Tibial nerve (tissue), 3 donors: ENCODE measurements at regions not wholly inside any gene's neighbourhood (a gene's known extent, or its start where the extent isn't known, plus 50 kb on each side); places are given as distances from the start of the nearest gene placed in this dataset.

Experiments used
- POLR2A ChIP-seq, 2 donors: fragments of 450-650 bp; IDR thresholded peaks; one replicate each; pipeline ENCODE4 v1.6.1; 2017; ENCODE audit warnings: antibody characterized with exemption in 2 of 2, mild to moderate bottlenecking in 2 of 2, moderate library complexity in 2 of 2
- TF ChIP-seq, protein P1 (sequence below), 5 experiments: fragments of 200-600 bp in 3 of 5; fragments of 450-650 bp in 2 of 5; sonication (generic) in 3 of 5; IDR thresholded peaks; one replicate each; pipeline ENCODE4 v1.5.1; 2016 to 2019; ENCODE audit warnings: antibody characterized with exemption in 5 of 5, mild to moderate bottlenecking in 3 of 5, moderate library complexity in 2 of 5

DNA sequence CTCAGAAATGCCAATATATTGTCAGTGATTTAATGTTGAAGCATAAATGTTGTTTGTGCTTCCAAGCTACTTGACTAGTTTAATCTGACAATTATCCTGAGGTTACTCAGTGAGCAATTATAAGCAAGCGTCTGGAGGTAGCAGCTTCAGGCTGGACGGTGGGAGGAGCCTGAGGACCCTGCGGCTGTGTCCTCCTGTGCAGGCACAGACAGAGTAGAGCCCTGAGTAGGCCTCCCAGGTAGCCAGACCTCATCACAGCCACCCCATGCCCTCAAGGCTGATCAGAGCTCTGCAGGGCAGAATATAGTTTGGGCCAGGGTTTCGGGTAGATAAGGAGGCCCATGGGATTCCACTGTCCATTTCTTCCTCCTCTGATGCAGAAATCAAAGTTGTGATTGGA lies 153.6 kb downstream of the DRD1 start:
- no peak for TF ChIP-seq POLR2A (IDR thresholded peaks at IDR 0.05)
- TF ChIP-seq, protein P1, sequence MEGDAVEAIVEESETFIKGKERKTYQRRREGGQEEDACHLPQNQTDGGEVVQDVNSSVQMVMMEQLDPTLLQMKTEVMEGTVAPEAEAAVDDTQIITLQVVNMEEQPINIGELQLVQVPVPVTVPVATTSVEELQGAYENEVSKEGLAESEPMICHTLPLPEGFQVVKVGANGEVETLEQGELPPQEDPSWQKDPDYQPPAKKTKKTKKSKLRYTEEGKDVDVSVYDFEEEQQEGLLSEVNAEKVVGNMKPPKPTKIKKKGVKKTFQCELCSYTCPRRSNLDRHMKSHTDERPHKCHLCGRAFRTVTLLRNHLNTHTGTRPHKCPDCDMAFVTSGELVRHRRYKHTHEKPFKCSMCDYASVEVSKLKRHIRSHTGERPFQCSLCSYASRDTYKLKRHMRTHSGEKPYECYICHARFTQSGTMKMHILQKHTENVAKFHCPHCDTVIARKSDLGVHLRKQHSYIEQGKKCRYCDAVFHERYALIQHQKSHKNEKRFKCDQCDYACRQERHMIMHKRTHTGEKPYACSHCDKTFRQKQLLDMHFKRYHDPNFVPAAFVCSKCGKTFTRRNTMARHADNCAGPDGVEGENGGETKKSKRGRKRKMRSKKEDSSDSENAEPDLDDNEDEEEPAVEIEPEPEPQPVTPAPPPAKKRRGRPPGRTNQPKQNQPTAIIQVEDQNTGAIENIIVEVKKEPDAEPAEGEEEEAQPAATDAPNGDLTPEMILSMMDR (IDR thresholded peaks at IDR 0.05), result no peak
